ENCODE measurements at regions not wholly inside any gene's neighbourhood (a gene's known extent, or its start where the extent isn't known, plus 50 kb on each side); places are given as distances from the start of the nearest gene placed in this dataset.
"Not testable (repeated sequence)": the region's sequence is repeated elsewhere in the genome, so short reads cannot be mapped to it uniquely, and the experiment has no call there.

DNA sequence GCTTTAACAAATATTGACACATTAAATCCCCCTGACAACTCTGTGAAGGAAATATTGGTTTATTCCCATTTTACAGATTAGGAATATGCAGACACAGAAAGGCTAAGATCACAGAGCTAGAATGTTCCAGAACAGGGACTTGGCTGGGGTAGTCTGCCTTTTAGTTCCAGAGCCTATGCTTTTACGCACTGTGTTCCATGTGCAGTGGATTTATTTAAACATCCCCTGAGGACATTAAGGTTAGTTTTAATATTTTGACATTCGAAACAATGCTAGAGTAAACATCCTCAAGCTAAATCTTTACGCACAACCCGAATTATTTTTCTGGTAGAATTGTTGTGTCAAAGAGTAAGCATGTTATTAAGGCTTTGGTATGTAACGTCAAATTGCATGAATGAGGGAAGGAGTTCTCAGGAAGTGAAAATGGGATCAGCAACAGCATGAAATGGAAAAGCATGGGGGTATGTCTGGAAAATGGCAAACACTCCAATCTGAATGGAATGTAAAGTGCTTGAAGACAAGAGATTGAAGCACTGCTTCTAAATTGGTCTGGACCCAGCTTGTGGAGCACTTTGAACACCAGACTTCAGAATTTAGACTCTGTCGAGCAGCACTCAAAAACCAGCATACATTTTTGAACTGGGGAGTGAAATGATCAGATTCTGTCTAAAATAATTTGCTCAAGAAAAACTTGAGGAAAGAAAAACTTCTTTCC is 429.9 kb downstream of the CD83 start:
- Mint-ChIP-seq H3K9me3 (no peaks in the 10 kb centered on the region), H3K27me3 (ENCODE audit: low read depth) (peaks cover 19% of the 10 kb centered on the region), H3K36me3 (no peaks in the 10 kb centered on the region), H3K4me1 (no peaks in the 10 kb centered on the region), H3K27ac (no peak overlapping the region), H3K4me3 (no peak overlapping the region)
- TF ChIP-seq, protein P1, sequence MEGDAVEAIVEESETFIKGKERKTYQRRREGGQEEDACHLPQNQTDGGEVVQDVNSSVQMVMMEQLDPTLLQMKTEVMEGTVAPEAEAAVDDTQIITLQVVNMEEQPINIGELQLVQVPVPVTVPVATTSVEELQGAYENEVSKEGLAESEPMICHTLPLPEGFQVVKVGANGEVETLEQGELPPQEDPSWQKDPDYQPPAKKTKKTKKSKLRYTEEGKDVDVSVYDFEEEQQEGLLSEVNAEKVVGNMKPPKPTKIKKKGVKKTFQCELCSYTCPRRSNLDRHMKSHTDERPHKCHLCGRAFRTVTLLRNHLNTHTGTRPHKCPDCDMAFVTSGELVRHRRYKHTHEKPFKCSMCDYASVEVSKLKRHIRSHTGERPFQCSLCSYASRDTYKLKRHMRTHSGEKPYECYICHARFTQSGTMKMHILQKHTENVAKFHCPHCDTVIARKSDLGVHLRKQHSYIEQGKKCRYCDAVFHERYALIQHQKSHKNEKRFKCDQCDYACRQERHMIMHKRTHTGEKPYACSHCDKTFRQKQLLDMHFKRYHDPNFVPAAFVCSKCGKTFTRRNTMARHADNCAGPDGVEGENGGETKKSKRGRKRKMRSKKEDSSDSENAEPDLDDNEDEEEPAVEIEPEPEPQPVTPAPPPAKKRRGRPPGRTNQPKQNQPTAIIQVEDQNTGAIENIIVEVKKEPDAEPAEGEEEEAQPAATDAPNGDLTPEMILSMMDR (IDR thresholded peaks at IDR 0.05; ENCODE audit: unreplicated experiment) = no peak
- DNase-seq (ENCODE audit: low spot score in 2 of 2, unreplicated experiment in 2 of 2) = no peak

DNA sequence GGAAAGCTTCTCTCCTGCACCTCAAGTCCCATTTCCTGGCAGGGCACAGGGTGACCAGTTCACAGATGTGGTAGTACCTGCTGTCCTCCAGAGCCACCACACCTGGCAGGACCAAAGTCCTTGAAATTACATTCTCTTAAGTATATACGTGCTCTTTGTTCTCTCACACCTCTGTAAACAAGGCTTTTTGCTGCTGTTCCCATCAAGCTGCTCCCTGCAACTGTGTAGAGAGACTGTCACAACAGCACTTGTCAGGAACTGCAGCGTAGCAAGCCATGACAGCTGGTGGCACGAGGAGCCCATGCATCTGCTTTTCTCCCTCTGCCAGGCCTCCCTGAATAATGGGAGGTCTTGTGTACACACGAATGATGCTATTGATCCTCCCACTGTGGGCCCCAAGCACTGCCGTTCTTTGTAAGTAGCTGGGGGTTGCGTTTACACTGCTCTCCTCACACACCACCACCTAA is 431.8 kb downstream of the CD83 start:
- no peak overlapping the region for H3K27ac Mint-ChIP-seq
- no peaks in the 10 kb centered on the region for H3K4me1 Mint-ChIP-seq
- H3K4me3 Mint-ChIP-seq = no peak overlapping the region
- no peaks in the 10 kb centered on the region for H3K9me3 Mint-ChIP-seq
- peaks cover 17% of the 10 kb centered on the region for H3K27me3 Mint-ChIP-seq (ENCODE audit: low read depth)
- DNase-seq (ENCODE audit: low spot score in 2 of 2, unreplicated experiment in 2 of 2) = no peak
- TF ChIP-seq, protein P1 (IDR thresholded peaks at IDR 0.05; ENCODE audit: unreplicated experiment) = no peak
- H3K36me3 Mint-ChIP-seq = no peaks in the 10 kb centered on the region

DNA sequence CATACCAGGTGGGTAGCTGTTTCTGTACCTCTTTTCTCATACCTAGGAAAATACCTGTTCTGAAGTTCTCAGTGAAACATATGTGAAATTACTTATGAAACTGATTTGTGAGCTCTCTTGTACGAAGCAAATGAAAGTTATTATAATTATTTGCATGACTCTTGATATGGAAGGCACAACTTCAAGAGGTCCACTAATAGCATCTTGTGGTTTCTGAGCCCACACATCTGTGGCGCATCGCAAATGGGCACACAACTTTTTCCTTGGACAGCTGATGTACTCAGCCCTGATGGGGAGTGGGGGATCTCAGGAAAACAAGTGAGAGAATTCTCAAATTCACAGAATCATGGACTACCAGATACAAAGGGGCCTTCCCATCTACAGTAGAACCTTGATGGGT is 432.3 kb downstream of the CD83 start:
- TF ChIP-seq, protein P1 (IDR thresholded peaks at IDR 0.05; ENCODE audit: unreplicated experiment) = no peak
- Mint-ChIP-seq H3K4me3 (no peak overlapping the region), H3K9me3 (no peaks in the 10 kb centered on the region), H3K27ac (no peak overlapping the region), H3K4me1 (no peaks in the 10 kb centered on the region), H3K27me3 (ENCODE audit: low read depth) (peaks cover 17% of the 10 kb centered on the region), H3K36me3 (no peaks in the 10 kb centered on the region)
- no peak for DNase-seq (ENCODE audit: low spot score in 2 of 2, unreplicated experiment in 2 of 2)

DNA sequence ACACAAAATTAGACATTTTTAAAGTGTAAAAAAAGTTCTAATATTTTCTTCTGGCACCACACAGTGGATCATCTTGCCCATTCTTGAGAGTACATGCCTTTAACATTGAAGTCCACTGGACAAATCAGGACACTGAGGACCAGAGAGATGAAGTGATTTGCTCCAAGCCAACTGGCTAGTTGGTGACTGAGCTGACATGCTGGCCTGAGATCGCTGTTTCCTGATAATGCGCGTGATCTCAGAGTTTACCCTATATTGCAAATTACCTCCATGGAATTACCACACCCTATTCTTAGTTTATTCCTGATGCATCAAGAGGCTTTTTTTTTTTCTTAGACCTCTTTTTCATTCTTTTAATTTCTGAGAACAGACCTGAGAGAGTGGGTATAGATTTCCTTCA is 432.8 kb downstream of the CD83 start:
- Mint-ChIP-seq H3K9me3 (no peaks in the 10 kb centered on the region), H3K4me3 (no peak overlapping the region), H3K4me1 (no peaks in the 10 kb centered on the region), H3K27me3 (ENCODE audit: low read depth) (peaks cover 17% of the 10 kb centered on the region), H3K36me3 (no peaks in the 10 kb centered on the region), H3K27ac (no peak overlapping the region)
- TF ChIP-seq, protein P1 (IDR thresholded peaks at IDR 0.05; ENCODE audit: unreplicated experiment) = no peak
- DNase-seq (ENCODE audit: low spot score in 2 of 2, unreplicated experiment in 2 of 2) = no peak

DNA sequence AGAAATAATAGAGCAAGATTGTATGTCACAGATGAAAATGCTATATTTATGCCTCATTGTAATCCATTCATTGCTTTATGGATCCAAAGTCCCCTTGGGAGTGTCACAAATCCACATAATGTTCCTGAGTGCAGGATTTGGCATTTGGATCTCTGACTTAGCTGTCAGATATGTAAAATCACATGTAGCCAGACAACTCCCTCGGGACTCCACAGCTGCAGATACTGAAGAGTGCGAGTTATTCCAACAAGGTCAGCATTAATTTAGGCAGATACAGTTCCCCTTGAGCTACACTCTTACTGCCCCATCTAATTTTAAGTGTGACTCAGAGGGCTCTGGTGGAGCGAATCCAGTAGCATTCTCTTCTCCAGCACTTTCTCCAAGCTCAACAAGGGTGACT is 433.2 kb downstream of the CD83 start:
- Mint-ChIP-seq H3K27ac (no peak overlapping the region), H3K27me3 (ENCODE audit: low read depth) (peaks cover 17% of the 10 kb centered on the region), H3K36me3 (no peaks in the 10 kb centered on the region), H3K4me3 (no peak overlapping the region), H3K9me3 (no peaks in the 10 kb centered on the region), H3K4me1 (no peaks in the 10 kb centered on the region)
- DNase-seq (ENCODE audit: low spot score in 2 of 2, unreplicated experiment in 2 of 2) = no peak
- TF ChIP-seq, protein P1 (IDR thresholded peaks at IDR 0.05; ENCODE audit: unreplicated experiment) = no peak

DNA sequence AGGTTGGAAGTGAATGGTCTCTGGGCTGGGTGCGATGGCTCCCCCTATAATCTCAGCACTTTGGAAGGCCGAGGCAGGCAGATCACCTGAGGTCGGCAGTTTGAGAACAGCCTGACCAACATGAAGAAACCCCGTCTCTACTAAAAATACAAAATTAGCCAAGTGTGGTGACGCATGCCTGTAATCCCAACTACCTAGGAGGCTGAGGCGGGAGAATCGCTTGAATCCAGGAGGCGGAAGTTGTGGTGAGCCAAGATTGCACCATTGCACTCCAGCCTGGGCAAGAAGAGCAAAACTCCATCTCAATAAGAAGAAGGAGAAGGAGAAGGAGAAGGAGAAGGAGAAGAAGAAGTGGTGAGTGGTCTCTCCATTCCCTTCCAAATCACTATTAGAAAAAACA is 434.0 kb downstream of the CD83 start:
- not testable (repeated sequence) for H3K4me1 Mint-ChIP-seq; DNase-seq (ENCODE audit: low spot score in 2 of 2, unreplicated experiment in 2 of 2); H3K9me3 Mint-ChIP-seq; H3K4me3 Mint-ChIP-seq; H3K36me3 Mint-ChIP-seq; H3K27ac Mint-ChIP-seq
- peaks cover 13% of the 10 kb centered on the region for H3K27me3 Mint-ChIP-seq (ENCODE audit: low read depth)
